ENCODE measurements at regions not wholly inside any gene's neighbourhood (a gene's known extent, or its start where the extent isn't known, plus 50 kb on each side); places are given as distances from the start of the nearest gene placed in this dataset.

GRCh38 chr17:77886387-77886728 lies 72.1 kb upstream of the TNRC6C start:
- H3K4me1 ChIP-seq (ENCODE audit: control insufficient read depth in 4 of 4, insufficient read depth in 4 of 4, low read length in 3 of 4): peaks cover 0 to 23% (median 14%) of the 10 kb centered on the region in 4 donors
- H3K27me3 ChIP-seq (ENCODE audit: control insufficient read depth in 4 of 4, insufficient read depth in 4 of 4, low read length in 3 of 4): peaks cover 0 to 4% (median 0%) of the 10 kb centered on the region in 4 donors
- DNase-seq (ENCODE audit: low spot score): no peak
- H3K36me3 ChIP-seq (ENCODE audit: control insufficient read depth in 4 of 4, insufficient read depth in 3 of 4, low read depth in 1 of 4, low read length in 3 of 4): no peaks in the 10 kb centered on the region
- TF ChIP-seq, protein P1, sequence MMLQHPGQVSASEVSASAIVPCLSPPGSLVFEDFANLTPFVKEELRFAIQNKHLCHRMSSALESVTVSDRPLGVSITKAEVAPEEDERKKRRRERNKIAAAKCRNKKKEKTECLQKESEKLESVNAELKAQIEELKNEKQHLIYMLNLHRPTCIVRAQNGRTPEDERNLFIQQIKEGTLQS (IDR thresholded peaks at IDR 0.05): no peak
- H3K9me3 ChIP-seq (ENCODE audit: control insufficient read depth in 4 of 4, low read length in 3 of 4): no peaks in the 10 kb centered on the region
- WGBS: 71% methylated on average over 13 of the region's 13 CpGs
- H3K27ac ChIP-seq (ENCODE audit: low read depth in 1 of 2, low read length in 2 of 2): no peak overlapping the region
- no peak overlapping the region for H3K4me3 ChIP-seq (ENCODE audit: low read depth in 1 of 3, low read length in 3 of 3)
- H3K9ac ChIP-seq (ENCODE audit: low read depth in 1 of 2, low read length in 2 of 2): no peak overlapping the region

DNA sequence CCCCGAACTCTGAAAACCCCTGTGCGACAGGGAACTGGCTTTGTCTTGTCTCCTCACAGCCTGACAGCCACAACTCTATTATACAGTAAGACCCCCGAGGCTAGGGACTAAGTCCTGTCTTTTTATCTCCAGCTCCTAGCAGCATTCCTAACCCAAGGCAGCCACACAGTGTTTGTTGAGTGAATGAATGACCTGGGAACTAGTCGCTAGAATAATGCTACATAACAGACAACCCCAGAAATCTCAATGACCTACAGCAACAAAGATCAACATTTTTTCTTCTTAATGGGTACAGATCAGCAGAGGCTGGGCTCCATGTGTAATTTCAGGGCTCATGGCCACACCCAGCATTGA lies 71.4 kb upstream of the TNRC6C start:
- no peak for DNase-seq (ENCODE audit: low spot score)
- 67% methylated on average over 4 of the region's 4 CpGs for WGBS

More for the DNA sequence above, 71.4 kb upstream of the TNRC6C start:
- Histone ChIP-seq H3K9me3 (ENCODE audit: control insufficient read depth in 4 of 4, low read length in 3 of 4) (no peaks in the 10 kb centered on the region), H3K27ac (ENCODE audit: low read depth in 1 of 2, low read length in 2 of 2) (peak overlapping the region; percentile 14 to 59), H3K4me3 (ENCODE audit: low read depth in 1 of 3, low read length in 3 of 3) (peak overlapping the region in 1 of 3 donors; percentile 44), H3K27me3 (ENCODE audit: control insufficient read depth in 4 of 4, insufficient read depth in 4 of 4, low read length in 3 of 4) (peaks cover 0 to 4% (median 0%) of the 10 kb centered on the region in 4 donors), H3K4me1 (ENCODE audit: control insufficient read depth in 4 of 4, insufficient read depth in 4 of 4, low read length in 3 of 4) (peaks cover 0 to 18% (median 10%) of the 10 kb centered on the region in 4 donors), H3K9ac (ENCODE audit: low read depth in 1 of 2, low read length in 2 of 2) (no peak overlapping the region), H3K36me3 (ENCODE audit: control insufficient read depth in 4 of 4, insufficient read depth in 3 of 4, low read depth in 1 of 4, low read length in 3 of 4) (no peaks in the 10 kb centered on the region)
- TF ChIP-seq, protein P2, sequence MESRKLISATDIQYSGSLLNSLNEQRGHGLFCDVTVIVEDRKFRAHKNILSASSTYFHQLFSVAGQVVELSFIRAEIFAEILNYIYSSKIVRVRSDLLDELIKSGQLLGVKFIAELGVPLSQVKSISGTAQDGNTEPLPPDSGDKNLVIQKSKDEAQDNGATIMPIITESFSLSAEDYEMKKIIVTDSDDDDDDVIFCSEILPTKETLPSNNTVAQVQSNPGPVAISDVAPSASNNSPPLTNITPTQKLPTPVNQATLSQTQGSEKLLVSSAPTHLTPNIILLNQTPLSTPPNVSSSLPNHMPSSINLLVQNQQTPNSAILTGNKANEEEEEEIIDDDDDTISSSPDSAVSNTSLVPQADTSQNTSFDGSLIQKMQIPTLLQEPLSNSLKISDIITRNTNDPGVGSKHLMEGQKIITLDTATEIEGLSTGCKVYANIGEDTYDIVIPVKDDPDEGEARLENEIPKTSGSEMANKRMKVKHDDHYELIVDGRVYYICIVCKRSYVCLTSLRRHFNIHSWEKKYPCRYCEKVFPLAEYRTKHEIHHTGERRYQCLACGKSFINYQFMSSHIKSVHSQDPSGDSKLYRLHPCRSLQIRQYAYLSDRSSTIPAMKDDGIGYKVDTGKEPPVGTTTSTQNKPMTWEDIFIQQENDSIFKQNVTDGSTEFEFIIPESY (IDR thresholded peaks at IDR 0.05): no peak
- TF ChIP-seq RAD21 (IDR thresholded peaks at IDR 0.05) (no peak), TAF1 (conservative IDR thresholded peaks at IDR 0.05) (no peak), EGR1 (IDR thresholded peaks at IDR 0.05; ENCODE audit: low read depth in 2 of 2) (no peak), FOXA2 (IDR thresholded peaks at IDR 0.05) (no peak), REST (IDR thresholded peaks at IDR 0.05) (no peak), HNF4A (conservative IDR thresholded peaks at IDR 0.05) (no peak), SP1 (IDR thresholded peaks at IDR 0.05) (no peak), HNF4G (IDR thresholded peaks at IDR 0.05) (no peak), RXRA (IDR thresholded peaks at IDR 0.05) (no peak)
- TF ChIP-seq, protein P3, sequence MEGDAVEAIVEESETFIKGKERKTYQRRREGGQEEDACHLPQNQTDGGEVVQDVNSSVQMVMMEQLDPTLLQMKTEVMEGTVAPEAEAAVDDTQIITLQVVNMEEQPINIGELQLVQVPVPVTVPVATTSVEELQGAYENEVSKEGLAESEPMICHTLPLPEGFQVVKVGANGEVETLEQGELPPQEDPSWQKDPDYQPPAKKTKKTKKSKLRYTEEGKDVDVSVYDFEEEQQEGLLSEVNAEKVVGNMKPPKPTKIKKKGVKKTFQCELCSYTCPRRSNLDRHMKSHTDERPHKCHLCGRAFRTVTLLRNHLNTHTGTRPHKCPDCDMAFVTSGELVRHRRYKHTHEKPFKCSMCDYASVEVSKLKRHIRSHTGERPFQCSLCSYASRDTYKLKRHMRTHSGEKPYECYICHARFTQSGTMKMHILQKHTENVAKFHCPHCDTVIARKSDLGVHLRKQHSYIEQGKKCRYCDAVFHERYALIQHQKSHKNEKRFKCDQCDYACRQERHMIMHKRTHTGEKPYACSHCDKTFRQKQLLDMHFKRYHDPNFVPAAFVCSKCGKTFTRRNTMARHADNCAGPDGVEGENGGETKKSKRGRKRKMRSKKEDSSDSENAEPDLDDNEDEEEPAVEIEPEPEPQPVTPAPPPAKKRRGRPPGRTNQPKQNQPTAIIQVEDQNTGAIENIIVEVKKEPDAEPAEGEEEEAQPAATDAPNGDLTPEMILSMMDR (IDR thresholded peaks at IDR 0.05; ENCODE audit: low read depth, low read length, missing input control): no peak
- TF ChIP-seq, protein P4, sequence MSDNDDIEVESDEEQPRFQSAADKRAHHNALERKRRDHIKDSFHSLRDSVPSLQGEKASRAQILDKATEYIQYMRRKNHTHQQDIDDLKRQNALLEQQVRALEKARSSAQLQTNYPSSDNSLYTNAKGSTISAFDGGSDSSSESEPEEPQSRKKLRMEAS (IDR thresholded peaks at IDR 0.05): no peak

Measured in liver (tissue), 8 donors.